ENCODE measurements at regions not wholly inside any gene's neighbourhood (a gene's known extent, or its start where the extent isn't known, plus 50 kb on each side); places are given as distances from the start of the nearest gene placed in this dataset.
"Not testable (repeated sequence)": the region's sequence is repeated elsewhere in the genome, so short reads cannot be mapped to it uniquely, and the experiment has no call there.

- H3K36me3 Mint-ChIP-seq (ENCODE audit: insufficient read depth): no peaks in the 10 kb centered on the region
- H3K9me3 Mint-ChIP-seq: peaks cover 0 to 8% of the 10 kb centered on the region in 2 donors
- no peak overlapping the region for H3K4me3 Mint-ChIP-seq
- no peak overlapping the region for H3K27ac Mint-ChIP-seq
- H3K4me1 Mint-ChIP-seq (ENCODE audit: low read depth in 2 of 2): no peaks in the 10 kb centered on the region
- DNase-seq (no peak), ATAC-seq (replicated peaks) (no peak)
- H3K27me3 Mint-ChIP-seq: no peaks in the 10 kb centered on the region
Observed at GRCh38 chr12:13428538-13429265, 232.2 kb downstream of the EMP1 start.

GRCh38 chr12:13425766-13426165 is 229.2 kb downstream of the EMP1 start:
- H3K9me3 Mint-ChIP-seq: peaks cover 0 to 8% of the 10 kb centered on the region in 2 donors
- no peak for DNase-seq

DNA sequence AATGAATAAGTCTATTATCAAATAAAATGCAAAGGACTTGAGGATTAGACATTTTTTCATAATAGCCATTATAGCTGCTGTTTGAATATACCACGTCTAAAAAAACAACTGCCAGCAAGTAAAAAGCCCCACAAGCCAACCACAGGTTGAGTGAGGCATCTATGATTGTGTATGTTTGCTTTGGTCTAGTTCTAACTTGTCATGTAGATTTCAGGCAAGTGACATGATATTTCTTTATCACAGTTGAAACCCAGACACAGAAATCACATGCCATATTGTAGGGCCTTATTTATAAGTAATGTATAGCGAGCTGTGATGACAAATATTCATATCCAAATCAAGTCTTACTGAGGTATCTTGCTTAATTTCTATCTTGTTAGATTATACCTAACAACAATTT is 225.8 kb downstream of the EMP1 start:
- Mint-ChIP-seq H3K27me3 (peaks cover 0 to 9% of the 10 kb centered on the region in 2 donors), H3K4me1 (ENCODE audit: low read depth in 2 of 2) (no peaks in the 10 kb centered on the region), H3K9me3 (peaks cover 0 to under 1% of the 10 kb centered on the region in 2 donors), H3K36me3 (ENCODE audit: insufficient read depth) (peaks cover 3% of the 10 kb centered on the region), H3K27ac (no peak overlapping the region), H3K4me3 (no peak overlapping the region)
- ATAC-seq (replicated peaks) (no peak), DNase-seq (no peak)

More at GRCh38 chr12:13425766-13426165, 229.2 kb downstream of the EMP1 start:
- Mint-ChIP-seq H3K36me3 (ENCODE audit: insufficient read depth) (peaks cover 3% of the 10 kb centered on the region), H3K4me1 (ENCODE audit: low read depth in 2 of 2) (no peaks in the 10 kb centered on the region), H3K27me3 (peaks cover 0 to 9% of the 10 kb centered on the region in 2 donors), H3K27ac (no peak overlapping the region), H3K4me3 (no peak overlapping the region)
- no peak for ATAC-seq (replicated peaks)

- no peak overlapping the region for H3K4me3 Mint-ChIP-seq
- H3K36me3 Mint-ChIP-seq (ENCODE audit: insufficient read depth): no peaks in the 10 kb centered on the region
- ATAC-seq (replicated peaks) (no peak), DNase-seq (no peak)
- no peaks in the 10 kb centered on the region for H3K4me1 Mint-ChIP-seq (ENCODE audit: low read depth in 2 of 2)
- no peak overlapping the region for H3K27ac Mint-ChIP-seq
- no peaks in the 10 kb centered on the region for H3K27me3 Mint-ChIP-seq
- H3K9me3 Mint-ChIP-seq: peaks cover 0 to 10% of the 10 kb centered on the region in 2 donors
Observed at GRCh38 chr12:13417516-13417915, 221.0 kb downstream of the EMP1 start.

DNA sequence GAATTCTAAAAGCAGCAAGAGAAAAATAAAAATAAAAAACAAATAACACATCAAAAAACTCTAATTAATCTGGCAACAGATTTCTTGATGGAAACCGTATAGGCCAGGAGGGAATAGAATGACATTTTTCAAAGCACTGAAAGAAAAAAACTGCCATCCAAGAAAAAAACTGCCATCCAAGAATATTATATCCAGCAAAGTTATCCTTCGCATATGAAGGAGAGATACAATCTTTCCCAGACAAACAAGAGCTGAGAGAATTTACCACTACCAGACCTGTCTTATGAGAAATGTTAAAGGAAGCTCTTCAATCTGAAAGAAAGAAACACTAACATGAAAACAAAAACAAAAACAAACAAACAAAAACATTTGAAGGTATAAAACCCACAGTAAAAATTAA is 214.8 kb downstream of the EMP1 start:
- Mint-ChIP-seq H3K27me3 (peaks cover 0 to 8% of the 10 kb centered on the region in 2 donors), H3K4me3 (no peak overlapping the region), H3K36me3 (ENCODE audit: insufficient read depth) (no peaks in the 10 kb centered on the region), H3K9me3 (peaks cover 6 to 20% of the 10 kb centered on the region in 2 donors), H3K4me1 (ENCODE audit: low read depth in 2 of 2) (no peaks in the 10 kb centered on the region), H3K27ac (no peak overlapping the region)
- DNase-seq (no peak), ATAC-seq (replicated peaks) (no peak)

DNA sequence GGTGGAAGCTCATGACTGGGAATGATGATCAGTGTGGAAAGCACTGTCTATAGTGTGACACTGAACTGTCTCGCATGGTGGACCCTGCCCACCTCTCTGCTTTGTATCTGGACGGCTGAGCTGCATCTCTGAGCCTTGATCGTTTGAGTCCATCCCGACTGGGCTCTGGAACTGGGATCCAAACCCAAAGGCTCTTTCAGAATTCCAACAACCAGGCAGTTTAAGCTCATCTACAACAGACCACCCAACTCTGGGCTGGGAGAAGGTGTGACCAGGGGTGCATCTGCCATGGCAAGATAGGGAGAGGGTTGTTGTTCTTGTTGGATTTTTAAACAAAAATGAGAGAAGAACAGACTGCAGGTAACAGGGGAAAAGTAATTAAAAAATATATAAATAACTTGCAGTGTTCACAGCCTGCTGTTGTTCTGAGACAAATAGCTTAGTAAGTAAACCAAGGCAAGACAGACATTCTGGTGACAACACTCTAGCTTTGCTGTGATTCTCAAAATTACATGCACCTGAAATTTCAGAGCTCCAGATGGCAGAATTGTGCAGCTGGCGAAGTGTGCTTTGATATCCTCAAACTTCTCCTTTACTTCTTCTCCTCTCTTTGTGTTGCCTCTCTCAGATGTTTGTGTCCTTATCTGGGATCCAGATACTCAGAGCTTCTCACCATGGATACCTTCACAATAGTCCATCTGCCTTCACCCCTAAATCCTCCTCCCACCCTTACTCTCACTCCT is 209.6 kb downstream of the EMP1 start:
- no peaks in the 10 kb centered on the region for H3K36me3 Mint-ChIP-seq (ENCODE audit: insufficient read depth)
- no peak for DNase-seq
- H3K27ac Mint-ChIP-seq: no peak overlapping the region
- no peaks in the 10 kb centered on the region for H3K4me1 Mint-ChIP-seq (ENCODE audit: low read depth in 2 of 2)
- H3K9me3 Mint-ChIP-seq: peaks cover 6 to 13% of the 10 kb centered on the region in 2 donors
- peaks cover 19 to 47% of the 10 kb centered on the region in 2 donors for H3K27me3 Mint-ChIP-seq
- ATAC-seq (replicated peaks): no peak
- H3K4me3 Mint-ChIP-seq: no peak overlapping the region

DNA sequence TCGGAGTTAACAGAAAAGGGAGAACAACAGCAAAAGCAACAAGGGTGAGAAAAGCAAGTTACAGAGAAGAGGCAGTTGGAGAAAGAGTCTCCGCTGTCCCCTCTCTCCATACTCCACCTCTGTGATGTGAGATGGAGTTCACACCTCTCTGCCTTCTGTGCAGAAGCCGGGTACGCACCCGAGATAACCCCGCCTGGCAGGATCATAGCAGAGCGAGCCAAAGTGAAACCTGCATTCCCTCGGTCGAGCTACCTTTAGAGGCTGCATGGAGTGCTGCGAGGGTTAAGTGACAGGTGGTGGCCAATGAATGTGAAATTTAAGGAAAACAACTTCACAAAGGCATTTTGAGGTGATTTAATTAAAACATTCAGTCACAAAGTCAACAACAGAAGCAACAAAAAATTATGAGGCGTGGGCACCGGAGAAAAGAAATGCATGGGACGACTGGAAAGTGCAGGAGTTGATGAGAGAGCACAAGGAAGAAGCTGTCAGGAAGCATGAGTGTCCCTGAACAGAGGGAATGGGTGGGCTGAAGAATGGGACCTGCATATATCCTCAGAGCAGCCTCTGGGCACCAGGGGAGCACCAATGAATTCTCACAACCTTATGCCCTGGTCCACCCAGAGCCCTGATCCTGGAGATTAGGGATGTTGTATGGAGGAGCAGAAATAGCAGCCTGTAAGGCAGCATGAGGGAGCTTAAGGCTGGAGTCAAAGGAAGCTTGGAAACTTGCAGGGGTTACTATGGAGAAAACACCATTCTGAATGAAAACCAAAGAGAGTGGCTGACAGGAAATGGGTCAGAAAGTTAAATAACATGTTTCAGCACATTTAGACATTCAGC is 208.3 kb downstream of the EMP1 start:
- ATAC-seq (replicated peaks) (no peak), DNase-seq (no peak)
- H3K27ac Mint-ChIP-seq: no peak overlapping the region
- no peak overlapping the region for H3K4me3 Mint-ChIP-seq
- peaks cover 19 to 53% of the 10 kb centered on the region in 2 donors for H3K27me3 Mint-ChIP-seq
- no peaks in the 10 kb centered on the region for H3K4me1 Mint-ChIP-seq (ENCODE audit: low read depth in 2 of 2)
- peaks cover 0 to 5% of the 10 kb centered on the region in 2 donors for H3K9me3 Mint-ChIP-seq
- H3K36me3 Mint-ChIP-seq (ENCODE audit: insufficient read depth): no peaks in the 10 kb centered on the region

- Mint-ChIP-seq H3K9me3 (peaks cover 0 to 5% of the 10 kb centered on the region in 2 donors), H3K36me3 (ENCODE audit: insufficient read depth) (no peaks in the 10 kb centered on the region), H3K27me3 (peaks cover 19 to 53% of the 10 kb centered on the region in 2 donors), H3K4me1 (ENCODE audit: low read depth in 2 of 2) (no peaks in the 10 kb centered on the region), H3K27ac (no peak overlapping the region), H3K4me3 (no peak overlapping the region)
- ATAC-seq (replicated peaks): no peak
- DNase-seq: no peak
Observed at GRCh38 chr12:13404111-13404628, 207.6 kb downstream of the EMP1 start.

DNA sequence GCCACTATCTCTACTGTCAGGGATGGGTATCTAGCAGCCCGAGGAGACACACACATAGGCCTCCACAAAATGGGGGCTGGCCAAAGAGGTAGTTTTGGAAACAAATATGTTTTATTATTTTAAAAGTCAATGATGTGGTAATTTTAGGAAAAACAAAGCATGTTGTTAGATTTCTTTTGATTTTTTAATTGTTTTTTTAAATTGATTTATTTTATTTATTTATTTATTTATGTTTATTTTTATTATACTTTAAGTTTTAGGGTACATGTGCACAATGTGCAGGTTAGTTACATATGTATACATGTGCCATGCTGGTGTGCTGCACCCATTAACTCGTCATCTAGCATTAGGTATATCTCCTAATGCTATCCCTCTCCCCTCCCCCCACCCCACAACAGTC is 194.8 kb downstream of the EMP1 start:
- H3K9me3 Mint-ChIP-seq; H3K4me3 Mint-ChIP-seq; H3K36me3 Mint-ChIP-seq (ENCODE audit: insufficient read depth); H3K27ac Mint-ChIP-seq; DNase-seq; ATAC-seq (replicated peaks); H3K4me1 Mint-ChIP-seq (ENCODE audit: low read depth in 2 of 2): not testable (repeated sequence)
- H3K27me3 Mint-ChIP-seq: peaks cover 0 to 23% of the 10 kb centered on the region in 2 donors

GRCh38 chr12:13390918-13391317 is 194.4 kb downstream of the EMP1 start:
- DNase-seq: no peak
- no peaks in the 10 kb centered on the region for H3K4me1 Mint-ChIP-seq (ENCODE audit: low read depth in 2 of 2)
- ATAC-seq (replicated peaks): no peak
- peaks cover 0 to 28% of the 10 kb centered on the region in 2 donors for H3K27me3 Mint-ChIP-seq
- no peaks in the 10 kb centered on the region for H3K36me3 Mint-ChIP-seq (ENCODE audit: insufficient read depth)
- peaks cover 0 to 2% of the 10 kb centered on the region in 2 donors for H3K9me3 Mint-ChIP-seq
- no peak overlapping the region for H3K27ac Mint-ChIP-seq
- H3K4me3 Mint-ChIP-seq: no peak overlapping the region

GRCh38 chr12:13390381-13390861 is 193.9 kb downstream of the EMP1 start:
- peaks cover 4 to 33% of the 10 kb centered on the region in 2 donors for H3K27me3 Mint-ChIP-seq
- H3K27ac Mint-ChIP-seq: no peak overlapping the region
- no peaks in the 10 kb centered on the region for H3K4me1 Mint-ChIP-seq (ENCODE audit: low read depth in 2 of 2)

DNA sequence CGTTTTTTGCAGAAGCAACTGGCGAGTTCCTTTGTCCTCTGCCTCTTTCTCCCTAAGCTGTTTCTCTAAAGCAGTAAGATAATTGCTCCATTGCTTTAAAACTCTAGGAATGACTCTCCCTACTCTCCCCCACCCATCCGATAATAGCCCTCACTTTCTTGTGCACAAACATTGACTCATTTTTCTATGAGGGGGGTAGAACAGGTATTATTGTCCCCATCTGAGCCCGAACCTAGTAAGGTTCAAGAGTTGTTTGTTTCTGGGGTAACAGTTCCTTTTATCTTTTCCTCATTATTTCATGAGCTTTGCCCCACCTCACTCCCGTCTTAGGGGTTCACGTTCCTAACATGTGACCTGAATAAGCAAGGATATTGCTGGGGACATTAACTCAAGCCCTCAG is 190.6 kb downstream of the EMP1 start:
- H3K27ac Mint-ChIP-seq: no peak overlapping the region
- ATAC-seq (replicated peaks) (no peak), DNase-seq (no peak)
- peaks cover 7 to 46% of the 10 kb centered on the region in 2 donors for H3K27me3 Mint-ChIP-seq
- no peaks in the 10 kb centered on the region for H3K36me3 Mint-ChIP-seq (ENCODE audit: insufficient read depth)
- H3K9me3 Mint-ChIP-seq: peaks cover 0 to 2% of the 10 kb centered on the region in 2 donors
- no peaks in the 10 kb centered on the region for H3K4me1 Mint-ChIP-seq (ENCODE audit: low read depth in 2 of 2)
- H3K4me3 Mint-ChIP-seq: no peak overlapping the region

More at GRCh38 chr12:13390381-13390861, 193.9 kb downstream of the EMP1 start:
- Mint-ChIP-seq H3K36me3 (ENCODE audit: insufficient read depth) (no peaks in the 10 kb centered on the region), H3K4me3 (no peak overlapping the region), H3K9me3 (peaks cover 0 to 2% of the 10 kb centered on the region in 2 donors)
- DNase-seq (no peak), ATAC-seq (replicated peaks) (no peak)
